Liver (tissue), 8 donors: ENCODE measurements at regions not wholly inside any gene's neighbourhood (a gene's known extent, or its start where the extent isn't known, plus 50 kb on each side); places are given as distances from the start of the nearest gene placed in this dataset.

Source experiments
- DNase-seq: peaks from one replicate; pipeline ENCODE4 v3.0.0-alpha.2; 2017; ENCODE audit warnings: low spot score
- H3K27ac ChIP-seq, 2 donors: one replicate each; pipeline ENCODE4 v1.7.0; 2013; ENCODE audit warnings: inconsistent platforms in 2 of 2, low read length in 2 of 2, control low read depth in 1 of 2, low read depth in 1 of 2, mild to moderate bottlenecking in 1 of 2
- H3K27me3 ChIP-seq, 4 donors: one replicate each; pipeline versions ENCODE4 v1.6.1 to v1.7.0; 2013; ENCODE audit warnings: low read length in 3 of 4, inconsistent platforms in 1 of 4, mild to moderate bottlenecking in 1 of 4, moderate library complexity in 1 of 4; ENCODE audit not compliant: control insufficient read depth in 4 of 4, insufficient read depth in 4 of 4
- H3K36me3 ChIP-seq, 4 donors: one replicate each; pipeline versions ENCODE4 v1.6.1 to v1.7.0; 2013; ENCODE audit warnings: low read length in 3 of 4, mild to moderate bottlenecking in 3 of 4, low read depth in 1 of 4, moderate library complexity in 1 of 4; ENCODE audit not compliant: control insufficient read depth in 4 of 4, insufficient read depth in 3 of 4
- H3K4me1 ChIP-seq, 4 donors: one replicate each; pipeline versions ENCODE4 v1.6.1 to v1.7.0; 2013; ENCODE audit warnings: low read length in 3 of 4, mild to moderate bottlenecking in 3 of 4, moderate library complexity in 1 of 4; ENCODE audit not compliant: control insufficient read depth in 4 of 4, insufficient read depth in 4 of 4
- H3K4me3 ChIP-seq, 3 donors: one replicate each; pipeline versions ENCODE4 v1.6.1 to v1.7.0; 2013; ENCODE audit warnings: low read length in 3 of 3, control low read depth in 1 of 3, low read depth in 1 of 3, mild to moderate bottlenecking in 1 of 3
- H3K9ac ChIP-seq, 2 donors: one replicate each; pipeline ENCODE4 v1.7.0; 2013; ENCODE audit warnings: low read length in 2 of 2, mild to moderate bottlenecking in 2 of 2, moderate library complexity in 2 of 2, control low read depth in 1 of 2, low read depth in 1 of 2
- H3K9me3 ChIP-seq, 4 donors: one replicate each; pipeline versions ENCODE4 v1.6.1 to v1.7.0; 2013; ENCODE audit warnings: low read length in 3 of 4; ENCODE audit not compliant: control insufficient read depth in 4 of 4
- EGR1 ChIP-seq, 2 donors: IDR thresholded peaks; 2 replicates each; pipeline ENCODE4 v1.6.1; 2016 to 2018; ENCODE audit warnings: antibody characterized with exemption in 2 of 2, low read depth in 2 of 2
- FOXA1 ChIP-seq: IDR thresholded peaks from 2 replicates; pipeline ENCODE4 v1.6.1; 2016; ENCODE audit warnings: antibody characterized with exemption
- FOXA2 ChIP-seq: IDR thresholded peaks from 2 replicates; pipeline ENCODE4 v1.6.1; 2016; ENCODE audit warnings: antibody characterized with exemption
- GABPA ChIP-seq, 2 donors: IDR thresholded peaks in 1 of 2; conservative IDR thresholded peaks in 1 of 2; 2 replicates each; pipeline ENCODE4 v1.6.1; 2016; ENCODE audit warnings: antibody characterized with exemption in 2 of 2, mild to moderate bottlenecking in 1 of 2, moderate library complexity in 1 of 2
- HNF4A ChIP-seq, 2 donors: conservative IDR thresholded peaks; 2 replicates each; pipeline ENCODE4 v1.6.1; 2016; ENCODE audit warnings: antibody characterized with exemption in 2 of 2, mild to moderate bottlenecking in 2 of 2
- HNF4G ChIP-seq: IDR thresholded peaks from 2 replicates; pipeline ENCODE4 v1.6.1; 2016; ENCODE audit warnings: antibody characterized with exemption
- JUND ChIP-seq, 2 donors: IDR thresholded peaks; 2 replicates each; pipeline ENCODE4 v1.6.1; 2016; ENCODE audit warnings: antibody characterized with exemption in 2 of 2
- NR2F2 ChIP-seq: IDR thresholded peaks from 2 replicates; pipeline ENCODE4 v1.6.1; 2016; ENCODE audit warnings: antibody characterized with exemption
- RAD21 ChIP-seq, 2 donors: IDR thresholded peaks; 2 replicates each; pipeline ENCODE4 v1.6.1; 2016; ENCODE audit warnings: antibody characterized with exemption in 2 of 2, mild to moderate bottlenecking in 2 of 2
- RXRA ChIP-seq, 2 donors: IDR thresholded peaks; 2 replicates each; pipeline ENCODE4 v1.6.1; 2017 to 2018; ENCODE audit warnings: antibody characterized with exemption in 2 of 2, mild to moderate bottlenecking in 1 of 2
- SP1 ChIP-seq: IDR thresholded peaks from 2 replicates; pipeline ENCODE4 v1.6.1; 2018; ENCODE audit warnings: antibody characterized with exemption, mild to moderate bottlenecking
- TAF1 ChIP-seq: conservative IDR thresholded peaks from 2 replicates; pipeline ENCODE4 v1.6.1; 2016; ENCODE audit warnings: antibody characterized with exemption, mild to moderate bottlenecking
- YY1 ChIP-seq: IDR thresholded peaks from 2 replicates; pipeline ENCODE4 v1.6.1; 2016; ENCODE audit warnings: antibody characterized with exemption, mild to moderate bottlenecking
- WGBS: extraction: QIAGEN DNeasy Blood & Tissue Kit; methylation state at CpG from one replicate; pipeline ENCODE4 v1.1.7; 2013; 5-methylcytosine and 5-hydroxymethylcytosine counted together
- TF ChIP-seq, protein P1 (sequence below): IDR thresholded peaks from 2 replicates; pipeline ENCODE4 v1.6.1; 2016; ENCODE audit warnings: antibody characterized with exemption
- TF ChIP-seq, protein P2 (sequence below): IDR thresholded peaks from 2 replicates; pipeline ENCODE4 v1.6.1; 2016; ENCODE audit warnings: antibody characterized with exemption
- TF ChIP-seq, protein P3 (sequence below): IDR thresholded peaks from 2 replicates; pipeline ENCODE4 v1.6.1; 2016; ENCODE audit warnings: antibody characterized with exemption, mild to moderate bottlenecking
- TF ChIP-seq, protein P4 (sequence below): fragments of 150-350 bp; IDR thresholded peaks from 2 replicates; pipeline ENCODE4 v1.5.1; 2017; ENCODE audit warnings: improper control_type of control experiment, low read depth, low read length; ENCODE audit not compliant: missing input control
- TF ChIP-seq, protein P5 (sequence below): IDR thresholded peaks from 2 replicates; pipeline ENCODE4 v1.6.1; 2016; ENCODE audit warnings: antibody characterized with exemption
- donor health status: healthy.
- donor health status: healthy.
- donor health status: healthy.
- donor health status: healthy.
- donor health status: healthy.

DNA sequence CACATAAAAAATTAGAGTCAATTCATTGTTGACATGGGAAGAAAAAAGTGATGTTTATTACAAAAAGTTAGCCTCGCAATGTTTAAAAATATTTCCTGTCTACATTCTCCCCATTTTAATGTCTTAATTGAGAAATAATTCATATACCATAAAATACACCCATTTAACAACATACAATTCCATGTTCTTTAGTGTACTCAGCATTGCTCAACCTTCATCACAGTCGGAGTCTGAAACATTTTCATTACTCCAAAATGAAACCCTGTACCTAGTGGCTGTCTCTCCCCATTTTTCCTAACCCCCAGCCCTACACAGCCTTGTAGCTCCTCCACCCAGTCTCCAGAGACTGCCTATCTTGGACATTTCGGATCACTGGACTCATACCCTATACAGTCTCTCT, 103.9 kb upstream of the CBLN2 start:
- Histone ChIP-seq H3K9me3 (no peaks in the 10 kb centered on the region), H3K4me3 (no peak overlapping the region), H3K9ac (no peak overlapping the region), H3K4me1 (no peaks in the 10 kb centered on the region), H3K27ac (no peak overlapping the region), H3K36me3 (no peaks in the 10 kb centered on the region), H3K27me3 (no peaks in the 10 kb centered on the region)
- WGBS = 65% methylated on average over 3 of the region's 3 CpGs
- no peak for TF ChIP-seq TAF1
- TF ChIP-seq YY1 = no peak
- no peak for TF ChIP-seq EGR1 (IDR thresholded peaks at IDR 0.05; ENCODE audit: low read depth in 2 of 2)
- no peak for TF ChIP-seq NR2F2
- no peak for TF ChIP-seq SP1
- no peak for TF ChIP-seq FOXA1
- TF ChIP-seq, protein P1, sequence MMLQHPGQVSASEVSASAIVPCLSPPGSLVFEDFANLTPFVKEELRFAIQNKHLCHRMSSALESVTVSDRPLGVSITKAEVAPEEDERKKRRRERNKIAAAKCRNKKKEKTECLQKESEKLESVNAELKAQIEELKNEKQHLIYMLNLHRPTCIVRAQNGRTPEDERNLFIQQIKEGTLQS = no peak
- no peak for TF ChIP-seq HNF4A (conservative IDR thresholded peaks at IDR 0.05)
- TF ChIP-seq GABPA (IDR thresholded peaks at IDR 0.05 in 1 of 2, conservative IDR thresholded peaks at IDR 0.05 in 1 of 2) = no peak
- TF ChIP-seq RXRA (IDR thresholded peaks at IDR 0.05) = no peak
- TF ChIP-seq, protein P2, sequence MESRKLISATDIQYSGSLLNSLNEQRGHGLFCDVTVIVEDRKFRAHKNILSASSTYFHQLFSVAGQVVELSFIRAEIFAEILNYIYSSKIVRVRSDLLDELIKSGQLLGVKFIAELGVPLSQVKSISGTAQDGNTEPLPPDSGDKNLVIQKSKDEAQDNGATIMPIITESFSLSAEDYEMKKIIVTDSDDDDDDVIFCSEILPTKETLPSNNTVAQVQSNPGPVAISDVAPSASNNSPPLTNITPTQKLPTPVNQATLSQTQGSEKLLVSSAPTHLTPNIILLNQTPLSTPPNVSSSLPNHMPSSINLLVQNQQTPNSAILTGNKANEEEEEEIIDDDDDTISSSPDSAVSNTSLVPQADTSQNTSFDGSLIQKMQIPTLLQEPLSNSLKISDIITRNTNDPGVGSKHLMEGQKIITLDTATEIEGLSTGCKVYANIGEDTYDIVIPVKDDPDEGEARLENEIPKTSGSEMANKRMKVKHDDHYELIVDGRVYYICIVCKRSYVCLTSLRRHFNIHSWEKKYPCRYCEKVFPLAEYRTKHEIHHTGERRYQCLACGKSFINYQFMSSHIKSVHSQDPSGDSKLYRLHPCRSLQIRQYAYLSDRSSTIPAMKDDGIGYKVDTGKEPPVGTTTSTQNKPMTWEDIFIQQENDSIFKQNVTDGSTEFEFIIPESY = no peak
- no peak for TF ChIP-seq HNF4G
- TF ChIP-seq, protein P3, sequence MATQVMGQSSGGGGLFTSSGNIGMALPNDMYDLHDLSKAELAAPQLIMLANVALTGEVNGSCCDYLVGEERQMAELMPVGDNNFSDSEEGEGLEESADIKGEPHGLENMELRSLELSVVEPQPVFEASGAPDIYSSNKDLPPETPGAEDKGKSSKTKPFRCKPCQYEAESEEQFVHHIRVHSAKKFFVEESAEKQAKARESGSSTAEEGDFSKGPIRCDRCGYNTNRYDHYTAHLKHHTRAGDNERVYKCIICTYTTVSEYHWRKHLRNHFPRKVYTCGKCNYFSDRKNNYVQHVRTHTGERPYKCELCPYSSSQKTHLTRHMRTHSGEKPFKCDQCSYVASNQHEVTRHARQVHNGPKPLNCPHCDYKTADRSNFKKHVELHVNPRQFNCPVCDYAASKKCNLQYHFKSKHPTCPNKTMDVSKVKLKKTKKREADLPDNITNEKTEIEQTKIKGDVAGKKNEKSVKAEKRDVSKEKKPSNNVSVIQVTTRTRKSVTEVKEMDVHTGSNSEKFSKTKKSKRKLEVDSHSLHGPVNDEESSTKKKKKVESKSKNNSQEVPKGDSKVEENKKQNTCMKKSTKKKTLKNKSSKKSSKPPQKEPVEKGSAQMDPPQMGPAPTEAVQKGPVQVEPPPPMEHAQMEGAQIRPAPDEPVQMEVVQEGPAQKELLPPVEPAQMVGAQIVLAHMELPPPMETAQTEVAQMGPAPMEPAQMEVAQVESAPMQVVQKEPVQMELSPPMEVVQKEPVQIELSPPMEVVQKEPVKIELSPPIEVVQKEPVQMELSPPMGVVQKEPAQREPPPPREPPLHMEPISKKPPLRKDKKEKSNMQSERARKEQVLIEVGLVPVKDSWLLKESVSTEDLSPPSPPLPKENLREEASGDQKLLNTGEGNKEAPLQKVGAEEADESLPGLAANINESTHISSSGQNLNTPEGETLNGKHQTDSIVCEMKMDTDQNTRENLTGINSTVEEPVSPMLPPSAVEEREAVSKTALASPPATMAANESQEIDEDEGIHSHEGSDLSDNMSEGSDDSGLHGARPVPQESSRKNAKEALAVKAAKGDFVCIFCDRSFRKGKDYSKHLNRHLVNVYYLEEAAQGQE = no peak
- TF ChIP-seq, protein P4, sequence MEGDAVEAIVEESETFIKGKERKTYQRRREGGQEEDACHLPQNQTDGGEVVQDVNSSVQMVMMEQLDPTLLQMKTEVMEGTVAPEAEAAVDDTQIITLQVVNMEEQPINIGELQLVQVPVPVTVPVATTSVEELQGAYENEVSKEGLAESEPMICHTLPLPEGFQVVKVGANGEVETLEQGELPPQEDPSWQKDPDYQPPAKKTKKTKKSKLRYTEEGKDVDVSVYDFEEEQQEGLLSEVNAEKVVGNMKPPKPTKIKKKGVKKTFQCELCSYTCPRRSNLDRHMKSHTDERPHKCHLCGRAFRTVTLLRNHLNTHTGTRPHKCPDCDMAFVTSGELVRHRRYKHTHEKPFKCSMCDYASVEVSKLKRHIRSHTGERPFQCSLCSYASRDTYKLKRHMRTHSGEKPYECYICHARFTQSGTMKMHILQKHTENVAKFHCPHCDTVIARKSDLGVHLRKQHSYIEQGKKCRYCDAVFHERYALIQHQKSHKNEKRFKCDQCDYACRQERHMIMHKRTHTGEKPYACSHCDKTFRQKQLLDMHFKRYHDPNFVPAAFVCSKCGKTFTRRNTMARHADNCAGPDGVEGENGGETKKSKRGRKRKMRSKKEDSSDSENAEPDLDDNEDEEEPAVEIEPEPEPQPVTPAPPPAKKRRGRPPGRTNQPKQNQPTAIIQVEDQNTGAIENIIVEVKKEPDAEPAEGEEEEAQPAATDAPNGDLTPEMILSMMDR = no peak
- no peak for TF ChIP-seq JUND (IDR thresholded peaks at IDR 0.05)
- TF ChIP-seq, protein P5, sequence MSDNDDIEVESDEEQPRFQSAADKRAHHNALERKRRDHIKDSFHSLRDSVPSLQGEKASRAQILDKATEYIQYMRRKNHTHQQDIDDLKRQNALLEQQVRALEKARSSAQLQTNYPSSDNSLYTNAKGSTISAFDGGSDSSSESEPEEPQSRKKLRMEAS = no peak
- TF ChIP-seq RAD21 (IDR thresholded peaks at IDR 0.05) = no peak
- no peak for DNase-seq

DNA sequence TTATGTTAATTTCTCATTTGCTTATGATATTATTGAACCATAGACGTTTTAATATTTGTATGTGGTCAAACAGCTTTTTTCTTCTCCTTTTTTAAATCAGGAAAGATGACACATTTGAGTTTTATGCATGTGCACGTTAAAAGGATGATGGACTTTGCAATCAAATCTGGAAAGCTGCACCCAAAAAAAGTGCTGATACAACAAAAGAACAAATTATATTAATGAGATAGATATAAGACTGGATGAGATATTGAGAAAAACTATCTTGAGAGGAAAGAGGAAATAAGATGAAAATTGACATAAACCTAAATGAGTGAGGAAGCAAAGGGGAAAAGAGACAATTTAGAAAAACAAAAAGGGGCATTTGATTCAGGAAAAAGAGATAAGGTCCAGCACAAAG, 96.4 kb upstream of the CBLN2 start:
- H3K4me3 ChIP-seq = peak overlapping the region in 1 of 3 donors; percentile 25
- no peaks in the 10 kb centered on the region for H3K9me3 ChIP-seq
- no peak overlapping the region for H3K9ac ChIP-seq
- H3K4me1 ChIP-seq = no peaks in the 10 kb centered on the region
- no peaks in the 10 kb centered on the region for H3K36me3 ChIP-seq
- no peaks in the 10 kb centered on the region for H3K27me3 ChIP-seq
- WGBS = 20% methylated on average over 2 of the region's 2 CpGs
- DNase-seq = no peak
- H3K27ac ChIP-seq = no peak overlapping the region
- TF ChIP-seq GABPA (IDR thresholded peaks at IDR 0.05 in 1 of 2, conservative IDR thresholded peaks at IDR 0.05 in 1 of 2) (no peak), SP1 (no peak), JUND (IDR thresholded peaks at IDR 0.05) (no peak), HNF4A (conservative IDR thresholded peaks at IDR 0.05) (no peak), FOXA2 (no peak), YY1 (no peak), HNF4G (no peak), FOXA1 (no peak), EGR1 (IDR thresholded peaks at IDR 0.05; ENCODE audit: low read depth in 2 of 2) (no peak), NR2F2 (no peak)
- TF ChIP-seq, protein P3 = no peak
- TF ChIP-seq, protein P5 = no peak
- TF ChIP-seq, protein P4 = no peak
